H9 (cell line): ENCODE measurements at regions not wholly inside any gene's neighbourhood (a gene's known extent, or its start where the extent isn't known, plus 50 kb on each side); places are given as distances from the start of the nearest gene placed in this dataset.
"Not testable (repeated sequence)": the region's sequence is repeated elsewhere in the genome, so short reads cannot be mapped to it uniquely, and the experiment has no call there.

Experiments used
- DNase-seq: peaks from one replicate; pipeline ENCODE4 v3.0.0-alpha.2; 2017
- H2AFZ ChIP-seq: one replicate; pipeline ENCODE4 v1.6.1; 2013; ENCODE audit warnings: mild to moderate bottlenecking, low read length, control low read depth, moderate library complexity
- H2AK5ac ChIP-seq: 2 replicates; pipeline ENCODE4 v1.6.1; 2013; ENCODE audit warnings: low read length, control low read depth, mixed read lengths; ENCODE audit not compliant: insufficient read length
- H2BK120ac ChIP-seq: one replicate; pipeline ENCODE4 v1.6.1; 2013; ENCODE audit warnings: low read depth, mild to moderate bottlenecking, low read length, control low read depth, inconsistent platforms; ENCODE audit not compliant: poor library complexity, severe bottlenecking
- H2BK12ac ChIP-seq: 2 replicates; pipeline ENCODE4 v1.6.1; 2013; ENCODE audit warnings: low read length, control low read depth, mixed read lengths, low read depth; ENCODE audit not compliant: insufficient read length
- H2BK15ac ChIP-seq: 2 replicates; pipeline ENCODE4 v1.6.1; 2013; ENCODE audit warnings: low read depth, low read length, control low read depth
- H2BK20ac ChIP-seq: one replicate; pipeline ENCODE4 v1.6.1; 2013; ENCODE audit warnings: low read depth, mild to moderate bottlenecking, low read length, control low read depth, inconsistent platforms; ENCODE audit not compliant: poor library complexity, severe bottlenecking
- H2BK5ac ChIP-seq: 2 replicates; pipeline ENCODE4 v1.6.1; 2013; ENCODE audit warnings: low read length, control low read depth, mixed read lengths; ENCODE audit not compliant: insufficient read length
- H3K14ac ChIP-seq: 2 replicates; pipeline ENCODE4 v1.6.1; 2013; ENCODE audit warnings: low read length, control low read depth; ENCODE audit not compliant: insufficient read depth
- H3K18ac ChIP-seq: 2 replicates; pipeline ENCODE4 v1.6.1; 2013; ENCODE audit warnings: low read depth, mild to moderate bottlenecking, mixed read lengths, low read length, control low read depth; ENCODE audit not compliant: insufficient read length
- H3K23ac ChIP-seq: 2 replicates; pipeline ENCODE4 v1.6.1; 2013; ENCODE audit warnings: low read length, control low read depth, mixed read lengths, low read depth; ENCODE audit not compliant: insufficient read length
- H3K23me2 ChIP-seq: 2 replicates; pipeline ENCODE4 v1.6.1; 2013; ENCODE audit warnings: low read depth, mild to moderate bottlenecking, mixed read lengths, low read length, control low read depth; ENCODE audit not compliant: insufficient read length, poor library complexity, severe bottlenecking
- H3K27ac ChIP-seq: 2 replicates; pipeline ENCODE4 v1.5.1; 2013; ENCODE audit warnings: low read length, control low read depth, mixed read lengths, low read depth; ENCODE audit not compliant: insufficient read length
- H3K27me3 ChIP-seq: 2 replicates; pipeline ENCODE4 v1.6.1; 2013; ENCODE audit warnings: low read length, control low read depth, inconsistent platforms; ENCODE audit not compliant: insufficient read depth
- H3K4ac ChIP-seq: 2 replicates; pipeline ENCODE4 v1.6.1; 2013; ENCODE audit warnings: low read depth, mild to moderate bottlenecking, control low read depth, inconsistent platforms, low read length, moderate library complexity
- H3K4me1 ChIP-seq: 2 replicates; pipeline ENCODE4 v1.6.1; 2013; ENCODE audit warnings: low read length, control low read depth, inconsistent platforms; ENCODE audit not compliant: insufficient read depth
- H3K4me2 ChIP-seq: 2 replicates; pipeline ENCODE4 v1.6.1; 2013; ENCODE audit warnings: low read length, control low read depth, mixed read lengths; ENCODE audit not compliant: insufficient read length, insufficient read depth
- H3K56ac ChIP-seq: 2 replicates; pipeline ENCODE4 v1.6.1; 2013; ENCODE audit warnings: low read depth, mild to moderate bottlenecking, mixed read lengths, low read length, control low read depth; ENCODE audit not compliant: insufficient read length
- H3K79me1 ChIP-seq: 2 replicates; pipeline ENCODE4 v1.6.1; 2013; ENCODE audit warnings: low read depth, mild to moderate bottlenecking, moderate library complexity, low read length, control low read depth, inconsistent platforms; ENCODE audit not compliant: insufficient read depth, poor library complexity, severe bottlenecking
- H3K79me2 ChIP-seq: 2 replicates; pipeline ENCODE4 v1.6.1; 2013; ENCODE audit warnings: low read length, control low read depth, inconsistent platforms; ENCODE audit not compliant: insufficient read depth
- H3K9ac ChIP-seq: 2 replicates; pipeline ENCODE4 v1.6.1; 2013; ENCODE audit warnings: low read length, control low read depth, mixed read lengths; ENCODE audit not compliant: insufficient read length; ENCODE audit errors: extremely low read depth
- H3K9me3 ChIP-seq: one replicate; pipeline ENCODE4 v1.6.1; 2013; ENCODE audit warnings: low read depth, low read length, inconsistent platforms; ENCODE audit not compliant: control insufficient read depth
- H3T11ph ChIP-seq: one replicate; pipeline ENCODE4 v1.6.1; 2013; ENCODE audit warnings: mild to moderate bottlenecking, low read length, control low read depth, inconsistent platforms
- H4K20me1 ChIP-seq: one replicate; pipeline ENCODE4 v1.6.1; 2013; ENCODE audit not compliant: control insufficient read depth, insufficient read length, insufficient read depth
- H4K5ac ChIP-seq: 2 replicates; pipeline ENCODE4 v1.6.1; 2013; ENCODE audit warnings: low read depth, mild to moderate bottlenecking, mixed read lengths, low read length, control low read depth; ENCODE audit not compliant: insufficient read length
- H4K8ac ChIP-seq: replicated peaks from 2 replicates; pipeline ENCODE4 v1.6.1; 2013; ENCODE audit warnings: low read length, control low read depth, mixed read lengths, low read depth; ENCODE audit not compliant: insufficient read length
- H4K91ac ChIP-seq: 2 replicates; pipeline ENCODE4 v1.6.1; 2013; ENCODE audit warnings: low read depth, mild to moderate bottlenecking, moderate library complexity, mixed read lengths, low read length, control low read depth; ENCODE audit not compliant: insufficient read length
- H3K27ac Mint-ChIP-seq, 3 experiments: 2 replicates in 2 of 3; 3 replicates in 1 of 3; pipeline ENCODE4 v1.8.0; 2020 to 2021; ENCODE audit warnings: mixed read lengths in 3 of 3, mild to moderate bottlenecking in 1 of 3, moderate library complexity in 1 of 3
- H3K27me3 Mint-ChIP-seq: 2 replicates; pipeline ENCODE4 v1.8.0; 2021; ENCODE audit warnings: low read depth, mild to moderate bottlenecking, moderate library complexity, mixed read lengths
- H3K36me3 Mint-ChIP-seq, 3 experiments: 2 replicates in 2 of 3; 3 replicates in 1 of 3; pipeline ENCODE4 v1.8.0; 2020 to 2021; ENCODE audit warnings: low read depth in 3 of 3, mixed read lengths in 3 of 3; ENCODE audit not compliant: insufficient read depth in 1 of 3
- H3K4me1 Mint-ChIP-seq, 2 experiments: 2 replicates each; pipeline ENCODE4 v1.8.0; 2020; ENCODE audit warnings: mixed read lengths in 2 of 2
- H3K4me3 Mint-ChIP-seq, 2 experiments: 2 replicates in 1 of 2; 3 replicates in 1 of 2; pipeline ENCODE4 v1.8.0; 2020 to 2021; ENCODE audit warnings: mild to moderate bottlenecking in 2 of 2, mixed read lengths in 2 of 2, moderate library complexity in 1 of 2
- H3K9me3 Mint-ChIP-seq, 2 experiments: 2 replicates in 1 of 2; 3 replicates in 1 of 2; pipeline ENCODE4 v1.8.0; 2020; ENCODE audit warnings: mild to moderate bottlenecking in 2 of 2, mixed read lengths in 2 of 2, moderate library complexity in 1 of 2
- CTCF ChIP-seq: fragments of 200-600 bp; sonication (generic); conservative IDR thresholded peaks from 3 replicates; pipeline ENCODE4 v1.8.0; 2021; ENCODE audit warnings: antibody characterized with exemption, mild to moderate bottlenecking
- WGBS: extraction: QIAGEN DNeasy Blood & Tissue Kit; methylation state at CpG from one replicate; pipeline ENCODE4 v1.1.7; 2013; ENCODE audit warnings: missing lambda C conversion rate, low lambda C conversion rate, mixed read lengths; ENCODE audit not compliant: insufficient read length; ENCODE audit errors: extremely low coverage; 5-methylcytosine and 5-hydroxymethylcytosine counted together

GRCh38 chr15:78708713-78709260 is 67.8 kb upstream of the CHRNB4 start:
- Histone ChIP-seq H4K8ac (no peak overlapping the region), H2BK5ac (no peak overlapping the region), H3K9me3 (peaks cover 4% of the 10 kb centered on the region), H3K79me1 (no peaks in the 10 kb centered on the region), H2AK5ac (no peak overlapping the region), H3K4me2 (no peak overlapping the region), H4K20me1 (no peaks in the 10 kb centered on the region), H3K79me2 (no peaks in the 10 kb centered on the region), H3K4ac (no peak overlapping the region), H3K4me1 (no peaks in the 10 kb centered on the region), H2AFZ (no peak overlapping the region), H3K23ac (no peak overlapping the region), H3K18ac (no peak overlapping the region), H3K56ac (no peak overlapping the region), H2BK120ac (no peak overlapping the region), H4K91ac (no peak overlapping the region), H3K14ac (no peak overlapping the region), H3K23me2 (no peaks in the 10 kb centered on the region), H3K9ac (no peak overlapping the region), H4K5ac (no peak overlapping the region), H2BK15ac (no peak overlapping the region), H3K27me3 (no peaks in the 10 kb centered on the region), H2BK20ac (no peak overlapping the region), H3K27ac (no peak overlapping the region), H3T11ph (no peak overlapping the region), H2BK12ac (no peak overlapping the region)
- Mint-ChIP-seq H3K27me3 (peaks cover 47% of the 10 kb centered on the region), H3K9me3 (peaks cover 19% of the 10 kb centered on the region in 2 experiments), H3K36me3 (peaks cover 2 to 10% (median 2%) of the 10 kb centered on the region in 3 experiments; a peak in 5 of 7 replicates), H3K4me1 (peaks cover 4 to 5% of the 10 kb centered on the region in 2 experiments), H3K4me3 (no peak overlapping the region), H3K27ac (no peak overlapping the region)
- no peak for DNase-seq
- no peak for TF ChIP-seq CTCF
- WGBS: no CpG with 5 or more reads among the region's 4 CpGs

- not testable (repeated sequence) for H3K79me2 ChIP-seq, DNase-seq, H4K8ac ChIP-seq, H2AK5ac ChIP-seq, H3K4me1 Mint-ChIP-seq, H4K20me1 ChIP-seq, H3K4ac ChIP-seq, H3K14ac ChIP-seq, H4K91ac ChIP-seq, H3K27ac Mint-ChIP-seq, H3K23ac ChIP-seq, H3K23me2 ChIP-seq, H3K79me1 ChIP-seq, H2BK120ac ChIP-seq, H2BK20ac ChIP-seq, H3K56ac ChIP-seq, H2BK12ac ChIP-seq, H2BK15ac ChIP-seq, H4K5ac ChIP-seq, H3K4me1 ChIP-seq, H3T11ph ChIP-seq, H2BK5ac ChIP-seq, H3K4me3 Mint-ChIP-seq, H3K9ac ChIP-seq, H3K27me3 ChIP-seq, H3K4me2 ChIP-seq, H3K9me3 ChIP-seq, H3K18ac ChIP-seq, H3K27ac ChIP-seq, H2AFZ ChIP-seq
- peaks cover 2 to 10% (median 2%) of the 10 kb centered on the region in 3 experiments; a peak in 4 of 7 replicates for H3K36me3 Mint-ChIP-seq
- peaks cover 46% of the 10 kb centered on the region for H3K27me3 Mint-ChIP-seq
- H3K9me3 Mint-ChIP-seq: peaks cover 15 to 17% of the 10 kb centered on the region in 2 experiments
- WGBS: no CpG with 5 or more reads among the region's 1 CpG
Measured at GRCh38 chr15:78706481-78707235, 65.6 kb upstream of the CHRNB4 start.
